Testis (tissue), 2 donors: ENCODE measurements at regions not wholly inside any gene's neighbourhood (a gene's known extent, or its start where the extent isn't known, plus 50 kb on each side); places are given as distances from the start of the nearest gene placed in this dataset.

ENCODE experiments used
- CTCF ChIP-seq, 3 experiments: fragments of 450-650 bp in 2 of 3; fragments of 200-600 bp in 1 of 3; sonication (generic) in 1 of 3; IDR thresholded peaks; one replicate each; pipeline ENCODE4 v1.5.1; 2016 to 2019; ENCODE audit warnings: antibody characterized with exemption in 3 of 3, mild to moderate bottlenecking in 2 of 3, moderate library complexity in 1 of 3
- POLR2A ChIP-seq: fragments of 450-650 bp; IDR thresholded peaks from one replicate; pipeline ENCODE4 v1.6.1; 2017; ENCODE audit warnings: antibody characterized with exemption, mild to moderate bottlenecking, moderate library complexity

- TF ChIP-seq CTCF (IDR thresholded peaks at IDR 0.05): no peak
- no peak for TF ChIP-seq POLR2A
These were observed 87.4 kb upstream of the PTPRM start for GRCh38 chr18:7479756-7480155.
